C4-2B (cell line): ENCODE measurements at regions not wholly inside any gene's neighbourhood (a gene's known extent, or its start where the extent isn't known, plus 50 kb on each side); places are given as distances from the start of the nearest gene placed in this dataset.

Source experiments
- CTCF ChIP-seq: fragments of 450-650 bp; conservative IDR thresholded peaks from 2 replicates; pipeline ENCODE4 v1.5.1; 2017; ENCODE audit warnings: mild to moderate bottlenecking
- ZFX ChIP-seq: fragments of 450-650 bp; IDR thresholded peaks from 2 replicates; pipeline ENCODE4 v1.6.1; 2017

GRCh38 chr2:181356526-181357130 lies 100.6 kb upstream of the ITGA4 start:
- TF ChIP-seq CTCF (no peak), ZFX (no peak)
